NCI-H146 (cell line): ENCODE measurements at regions not wholly inside any gene's neighbourhood (a gene's known extent, or its start where the extent isn't known, plus 50 kb on each side); places are given as distances from the start of the nearest gene placed in this dataset.

Experiments used
- DNase-seq: peaks from one replicate; lab custom pipeline; 2025; lab: John Stamatoyannopoulos, UW

DNA sequence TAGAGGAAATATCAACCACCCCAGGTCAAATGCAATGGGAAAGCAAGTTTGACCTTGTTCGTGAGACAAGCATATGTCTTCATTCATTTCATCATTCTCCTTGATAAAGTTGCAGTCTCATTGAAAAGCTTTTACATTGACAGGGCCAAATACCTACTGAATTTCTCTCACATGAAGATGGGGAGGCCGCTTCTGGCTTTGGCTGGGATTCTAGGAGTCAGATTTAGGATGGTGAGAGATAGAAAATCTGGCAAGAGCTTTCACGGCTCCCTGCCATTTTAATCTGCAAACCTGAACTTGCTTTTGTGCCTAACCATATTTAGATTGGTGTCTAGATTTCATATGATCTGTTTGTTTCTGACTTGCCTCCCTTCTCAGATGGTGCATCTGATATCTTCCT, 88.0 kb downstream of the TMEM100 start:
- DNase-seq: no peak

DNA sequence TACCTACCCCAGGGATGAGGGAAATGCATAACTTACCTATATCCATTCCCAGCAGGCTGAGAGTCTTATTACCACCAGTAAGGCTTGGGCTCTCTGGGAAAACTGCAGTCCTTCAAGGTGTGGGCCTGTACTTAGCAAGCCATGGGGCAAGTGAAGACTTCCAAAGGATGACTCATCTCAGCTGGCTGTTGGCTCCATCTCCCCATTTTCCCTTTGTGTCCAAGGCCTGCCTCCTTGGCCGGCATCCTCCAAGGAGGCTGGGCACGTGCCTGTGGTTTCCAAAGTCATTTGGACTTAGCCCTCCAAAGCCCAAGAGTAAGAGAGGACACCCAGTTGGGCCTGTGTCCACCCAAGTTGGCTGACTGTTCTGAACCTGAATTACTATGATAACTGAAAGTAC, 89.8 kb downstream of the TMEM100 start:
- DNase-seq: no peak

DNA sequence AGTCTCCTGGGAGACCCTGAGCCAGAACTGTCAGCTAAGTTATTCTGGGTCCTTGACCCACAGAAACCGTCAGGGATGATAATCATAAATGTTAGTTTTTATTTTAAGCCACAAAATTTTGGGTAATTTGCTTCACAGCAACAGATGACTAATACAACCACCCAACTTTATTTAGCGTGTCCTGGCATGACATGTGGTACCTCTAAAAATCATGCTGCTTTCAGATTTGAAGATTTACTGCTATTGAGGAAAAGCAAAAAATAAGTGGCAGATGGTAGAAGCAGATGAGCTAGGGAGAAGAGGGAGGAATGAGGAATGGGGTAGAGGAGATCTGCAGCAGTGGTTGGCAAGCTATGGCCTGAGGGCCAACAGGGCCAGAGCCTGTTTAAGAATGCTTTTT, 90.4 kb downstream of the TMEM100 start:
- DNase-seq: no peak

DNA sequence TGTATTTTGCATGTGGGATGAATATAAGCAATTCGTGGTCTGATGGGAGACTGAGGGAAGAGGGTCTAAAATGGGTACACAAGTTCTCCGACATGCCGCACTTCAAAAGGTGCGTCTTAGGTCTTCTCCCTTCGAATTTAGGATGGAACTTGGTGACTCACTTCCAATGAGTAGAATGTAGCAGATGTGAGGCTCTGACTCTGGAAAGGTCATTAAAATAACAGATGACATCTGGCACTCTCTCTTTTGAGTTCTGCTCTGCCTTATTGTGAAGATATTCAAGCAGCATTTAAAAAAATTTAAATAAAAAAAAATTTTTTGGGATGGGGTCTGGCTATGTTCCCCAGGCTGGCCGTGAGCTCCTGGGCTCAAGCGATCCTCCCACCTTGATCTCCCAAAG, 92.7 kb downstream of the TMEM100 start:
- no peak for DNase-seq

DNA sequence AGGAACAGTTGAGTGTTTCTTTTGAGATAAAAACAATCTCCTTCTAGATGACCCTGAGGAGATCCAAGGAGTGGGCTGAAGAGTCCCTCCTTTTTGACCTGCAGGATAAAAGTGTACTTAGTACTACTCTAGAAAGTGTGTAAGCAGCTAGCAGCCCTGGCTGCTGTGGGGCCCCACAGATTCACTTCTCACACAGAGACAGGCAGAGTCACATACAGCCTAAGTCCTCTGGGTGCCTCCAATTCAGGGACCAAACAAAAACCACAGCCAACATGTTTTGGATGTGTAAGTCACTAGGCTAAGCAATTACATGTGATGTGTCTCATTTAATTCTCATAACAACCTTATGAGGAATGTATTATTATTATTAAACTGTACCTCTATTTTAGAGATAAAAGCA, 97.1 kb downstream of the TMEM100 start:
- no peak for DNase-seq

DNA sequence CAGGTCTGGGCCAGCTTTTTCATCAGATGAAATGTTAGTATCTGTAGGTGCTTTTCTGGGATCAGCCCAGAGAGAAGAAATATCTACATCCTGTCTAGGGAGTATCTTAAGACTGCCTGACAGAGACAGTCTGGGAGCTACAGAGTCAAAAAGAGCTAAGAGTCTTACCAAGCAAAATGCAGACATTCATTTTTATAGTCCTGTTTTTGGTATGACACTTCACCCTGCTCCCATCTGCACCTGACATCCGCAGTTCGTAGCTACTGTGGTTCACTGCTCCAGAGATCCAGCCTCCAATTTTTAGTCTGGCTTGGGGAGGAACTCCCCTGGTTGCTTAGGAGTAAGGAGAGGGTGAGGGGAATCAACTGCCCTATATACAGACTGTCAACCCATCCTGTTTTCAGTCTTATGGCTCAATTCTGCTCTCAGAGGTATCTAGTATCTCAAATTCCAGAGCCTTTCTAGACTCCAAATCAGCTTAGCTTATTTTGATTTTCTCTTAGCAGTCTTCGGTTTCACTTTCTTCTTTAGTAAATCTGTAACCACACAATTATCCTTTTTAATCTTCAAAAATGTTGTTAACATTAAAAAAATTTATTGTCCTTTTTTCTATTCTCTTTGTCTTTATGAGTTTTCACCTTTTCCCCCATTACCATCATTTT, 97.8 kb downstream of the TMEM100 start:
- DNase-seq: no peak

DNA sequence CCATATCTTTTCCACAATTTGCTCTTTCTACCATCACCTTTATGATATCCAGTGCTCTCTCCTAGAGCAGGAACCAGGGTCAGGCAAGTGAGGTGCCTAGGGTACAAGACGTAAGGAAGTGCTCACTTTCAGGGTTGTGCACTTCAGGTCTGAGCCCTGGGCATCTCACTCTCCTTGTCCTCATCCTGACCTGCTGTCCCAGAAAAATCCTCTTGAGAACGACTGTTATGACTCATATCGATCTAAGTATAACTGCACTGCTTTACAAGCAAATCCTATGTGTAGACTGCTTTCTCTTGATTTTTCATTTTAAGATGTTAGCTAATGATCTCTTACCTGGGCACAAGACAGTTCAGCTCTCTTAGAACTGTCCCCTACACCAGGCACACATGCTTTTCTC, 100.1 kb downstream of the TMEM100 start:
- no peak for DNase-seq

DNA sequence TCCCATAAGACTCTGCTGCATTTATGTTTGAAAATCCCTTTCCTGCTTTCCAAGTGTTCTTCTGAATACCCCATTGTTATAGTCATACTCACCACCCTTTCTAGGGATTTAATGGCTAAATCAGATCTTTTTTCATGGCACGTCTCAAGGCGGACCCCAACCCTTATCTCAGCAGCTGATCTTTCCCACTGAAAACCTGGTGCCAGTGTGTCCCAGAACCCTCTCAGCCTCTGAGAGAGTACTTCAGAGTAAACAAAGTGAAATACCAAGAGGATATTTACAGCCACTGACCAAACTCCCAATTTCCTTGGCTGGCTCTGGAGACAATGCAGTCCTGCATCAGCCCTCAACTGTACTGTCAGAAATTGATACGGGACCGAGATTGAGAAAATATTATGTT, 101.7 kb downstream of the TMEM100 start:
- no peak for DNase-seq

DNA sequence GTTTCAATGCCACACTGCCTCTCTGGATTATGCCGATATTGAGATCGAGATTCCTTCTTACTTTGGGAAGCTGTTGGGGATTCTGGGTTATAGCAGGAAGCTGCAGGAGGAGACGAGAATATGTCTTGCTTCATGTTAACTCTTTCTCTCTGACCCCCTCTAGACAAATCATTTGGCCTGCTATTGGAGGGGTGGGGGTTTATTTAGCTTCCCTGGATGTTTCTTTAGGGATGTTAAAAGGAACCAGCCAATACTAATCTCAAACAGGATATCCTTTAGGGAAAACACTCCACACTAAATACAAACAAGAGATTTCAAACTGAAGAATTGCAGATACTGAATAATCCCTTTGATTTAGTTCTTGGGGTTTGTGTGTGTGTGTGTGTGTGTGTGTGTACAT, 102.6 kb downstream of the TMEM100 start:
- DNase-seq: no peak

DNA sequence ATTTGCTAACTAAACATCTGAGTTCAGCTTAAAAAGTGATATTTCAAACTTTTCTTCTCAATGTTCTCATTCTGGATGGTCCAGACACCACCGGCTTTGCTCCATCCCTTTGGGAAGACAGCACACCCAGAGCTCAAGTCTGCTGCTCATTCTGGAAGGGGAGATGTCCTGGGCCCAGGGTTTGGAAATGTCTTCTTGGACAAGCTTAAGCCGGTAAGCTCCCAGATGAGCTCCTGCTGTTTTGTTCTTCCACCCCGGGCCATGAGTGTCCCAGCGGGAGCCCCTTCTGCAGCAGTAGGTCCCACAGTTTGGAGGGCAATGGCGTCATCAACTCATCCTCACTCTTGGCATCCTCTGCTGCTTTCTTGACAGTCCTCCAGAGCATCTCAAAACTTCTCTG, 105.2 kb downstream of the TMEM100 start:
- DNase-seq: no peak

DNA sequence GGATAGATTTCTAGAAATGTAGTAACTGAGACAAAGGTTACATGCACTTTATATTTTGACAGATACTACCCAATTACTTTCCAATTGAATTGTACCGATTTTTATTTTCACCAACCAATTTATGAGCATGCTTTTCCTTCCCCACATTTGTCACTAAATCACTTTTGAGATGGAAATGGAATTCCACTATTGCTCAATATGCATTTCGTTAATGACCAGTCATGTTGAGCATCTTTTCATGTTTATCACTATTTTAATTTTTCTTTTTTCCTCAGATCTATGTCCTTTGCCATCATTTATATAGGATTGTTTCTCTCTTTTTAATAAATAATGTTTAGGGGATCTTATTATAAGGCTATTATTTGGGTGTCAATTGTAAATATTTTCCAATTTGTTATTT, 102.8 kb upstream of the SMIM36 start:
- DNase-seq: no peak

DNA sequence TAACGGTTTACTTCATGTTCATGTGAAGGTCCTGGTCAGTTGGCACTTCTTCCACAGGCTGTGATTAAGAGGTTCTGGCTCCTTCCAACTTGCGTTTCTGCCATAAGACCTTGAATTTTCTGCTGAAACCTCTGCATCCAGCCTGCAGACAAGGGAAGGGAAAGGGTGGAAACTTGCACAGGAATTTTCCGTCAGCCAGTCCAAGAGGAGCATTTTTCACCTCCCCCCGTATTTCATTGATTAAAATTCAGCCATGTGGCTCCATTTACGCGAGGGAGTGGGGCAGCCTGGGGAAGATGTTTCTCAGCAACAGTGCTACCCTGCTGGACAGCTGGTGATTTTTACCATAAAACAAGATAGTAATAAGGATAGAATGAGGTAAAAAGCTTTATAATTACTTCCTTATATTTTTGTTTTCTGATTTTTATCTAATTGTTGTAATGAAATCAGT, 101.5 kb upstream of the SMIM36 start:
- DNase-seq: no peak

DNA sequence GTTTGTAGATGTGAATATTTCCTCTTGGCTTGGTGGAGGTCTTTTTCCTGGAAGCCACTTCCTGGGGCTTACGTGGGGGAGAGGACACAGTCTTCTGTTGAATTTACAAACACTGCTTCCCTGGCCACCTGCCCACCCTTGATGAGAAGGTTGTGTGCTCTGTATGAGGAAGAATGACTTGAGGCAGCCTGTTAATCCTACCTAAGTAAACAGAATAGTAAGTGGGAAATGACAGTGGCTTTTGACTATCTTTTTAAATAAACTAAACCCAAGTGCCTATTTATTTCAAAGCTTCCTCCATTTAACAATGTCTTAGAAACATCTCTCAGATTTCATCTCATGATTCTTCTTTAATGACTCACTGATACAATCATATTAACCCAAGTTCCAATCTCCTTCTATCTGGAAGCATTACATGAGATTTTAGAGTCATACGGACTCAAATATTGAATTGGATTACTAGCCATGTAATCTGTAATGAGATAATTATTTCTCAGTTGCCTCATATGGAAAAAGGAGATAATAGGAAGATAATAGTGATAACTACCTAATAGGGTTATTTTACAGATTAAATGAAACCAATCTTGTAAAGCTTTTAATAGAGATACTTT, 96.6 kb upstream of the SMIM36 start:
- DNase-seq: no peak

DNA sequence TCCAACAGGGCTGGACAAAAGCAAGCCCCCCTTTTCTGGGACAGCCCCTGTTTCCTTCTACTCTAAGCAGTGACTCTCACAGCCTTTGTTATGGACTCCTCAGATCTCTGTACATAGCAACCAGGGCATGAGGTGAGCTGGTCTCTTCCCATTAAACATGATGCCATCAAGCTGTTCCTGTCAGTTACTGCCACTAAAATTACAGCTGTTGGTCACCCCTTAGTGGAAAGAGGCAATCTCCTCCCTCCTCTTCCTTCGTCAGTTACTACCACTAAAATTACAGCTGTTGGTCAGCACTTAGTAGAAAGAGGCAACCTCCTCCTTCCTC, 95.2 kb upstream of the SMIM36 start:
- no peak for DNase-seq

DNA sequence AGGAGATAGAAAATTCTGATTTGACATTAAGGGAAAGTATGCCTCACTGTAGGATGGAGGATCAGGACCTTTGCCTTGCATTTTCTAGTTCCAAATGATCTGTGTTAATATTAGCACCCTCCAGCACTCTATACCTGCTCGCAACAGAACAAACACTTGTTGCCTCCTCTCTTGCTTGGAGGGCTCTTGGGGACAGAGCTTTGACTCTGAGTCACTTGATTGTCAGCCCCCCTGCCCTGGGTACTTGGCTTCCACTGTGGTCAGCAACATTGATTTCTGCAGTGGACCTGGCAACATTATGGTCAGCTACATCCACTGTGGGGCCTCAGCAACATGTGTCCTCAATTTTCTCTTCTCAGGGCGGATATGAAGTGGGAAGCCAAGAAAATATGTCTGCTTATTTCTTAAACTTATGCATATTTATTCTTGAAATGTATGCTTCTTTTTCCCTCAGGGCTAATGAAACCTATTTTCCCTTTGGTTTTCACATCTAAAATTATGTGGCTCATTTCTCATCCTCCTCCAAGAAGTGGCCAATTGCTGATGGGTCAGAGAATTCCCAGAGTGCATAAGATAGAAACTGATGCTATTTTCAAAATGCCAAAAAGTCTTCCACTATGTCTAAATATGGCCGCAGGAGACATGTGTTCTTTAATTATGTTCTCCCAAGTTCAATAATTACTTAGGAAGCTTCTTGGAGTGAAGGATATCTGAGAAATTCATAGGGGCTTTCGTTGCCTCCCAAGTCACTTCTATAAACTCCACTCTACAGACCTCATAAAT, 94.6 kb upstream of the SMIM36 start:
- no peak for DNase-seq

DNA sequence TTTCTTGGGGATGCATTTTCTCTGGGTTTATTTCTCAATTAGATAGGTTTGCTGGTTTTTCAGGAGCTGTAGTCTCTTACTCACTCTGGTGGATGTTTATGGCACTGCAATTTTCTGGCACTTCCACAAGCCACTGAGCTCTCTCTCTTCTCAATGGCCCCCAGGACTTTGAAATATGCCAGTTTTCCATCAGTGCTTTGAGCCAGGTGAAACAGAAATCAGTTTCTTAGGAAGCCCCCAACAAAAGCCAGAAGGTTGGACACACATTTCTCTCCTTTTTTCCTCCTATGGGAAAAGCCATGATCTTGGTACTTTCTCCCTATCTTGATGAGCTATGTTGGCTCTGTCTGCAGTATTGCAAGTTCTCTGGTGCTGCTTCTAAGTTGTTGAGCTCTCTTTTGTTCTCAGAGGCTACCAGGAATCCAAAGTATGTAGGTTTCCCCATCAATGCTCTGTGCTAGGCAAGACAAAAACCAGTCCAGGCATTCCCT, 90.7 kb upstream of the SMIM36 start:
- no peak for DNase-seq

DNA sequence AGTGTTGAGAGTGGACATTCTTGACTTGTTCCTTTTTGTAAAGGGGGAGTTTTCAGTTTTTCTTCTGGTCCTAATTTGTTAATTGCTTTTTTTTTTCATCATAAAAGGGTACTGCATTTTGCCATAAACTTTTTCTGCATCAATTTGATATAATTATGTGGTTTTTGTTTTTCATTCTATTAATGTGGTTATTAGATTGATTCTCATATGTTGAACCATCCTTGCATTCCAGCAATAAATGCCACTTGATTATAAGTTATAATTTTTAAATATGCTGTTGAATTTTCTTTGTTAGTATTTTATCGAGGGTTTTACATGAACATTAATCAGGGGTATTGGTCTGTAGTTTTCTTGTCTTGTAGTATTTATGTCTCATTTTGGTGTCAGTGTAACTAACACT, 87.2 kb upstream of the SMIM36 start:
- DNase-seq: no peak

DNA sequence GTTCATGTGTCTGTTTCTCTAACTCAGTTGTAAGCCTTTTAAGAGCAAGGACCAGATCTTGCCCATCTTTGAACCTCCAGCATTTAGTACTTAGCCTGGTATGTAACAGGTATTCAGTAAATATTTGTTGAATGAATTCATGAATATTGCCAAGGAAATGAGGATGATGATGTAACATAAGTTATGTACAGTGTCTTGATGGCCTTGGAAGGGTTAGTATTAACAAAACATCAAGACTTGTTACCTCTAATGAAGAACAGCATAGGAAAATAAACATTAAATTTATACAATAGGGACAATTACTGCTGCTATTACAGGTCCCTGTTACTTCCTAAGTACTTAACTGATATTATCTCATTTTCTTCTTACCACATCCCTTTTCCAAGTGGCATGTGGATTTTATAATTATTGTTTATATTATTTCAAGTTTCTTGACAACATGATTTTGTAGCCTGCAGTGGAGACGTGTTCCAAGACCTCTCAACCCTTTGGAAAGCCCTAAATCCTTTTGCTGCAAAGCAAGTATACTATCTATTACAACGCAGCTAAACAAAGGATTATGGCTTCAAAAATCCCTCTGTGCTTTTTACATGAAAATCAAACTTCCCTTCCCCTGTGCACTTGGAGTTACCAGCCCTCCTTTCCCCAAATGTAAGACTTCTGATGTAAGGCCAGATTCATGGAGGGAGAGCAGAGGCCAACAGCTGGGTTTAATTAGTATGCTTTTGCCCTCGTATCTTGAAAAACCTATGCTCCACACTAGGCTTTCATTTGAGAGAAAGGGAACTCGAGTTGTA, 77.4 kb upstream of the SMIM36 start:
- no peak for DNase-seq

DNA sequence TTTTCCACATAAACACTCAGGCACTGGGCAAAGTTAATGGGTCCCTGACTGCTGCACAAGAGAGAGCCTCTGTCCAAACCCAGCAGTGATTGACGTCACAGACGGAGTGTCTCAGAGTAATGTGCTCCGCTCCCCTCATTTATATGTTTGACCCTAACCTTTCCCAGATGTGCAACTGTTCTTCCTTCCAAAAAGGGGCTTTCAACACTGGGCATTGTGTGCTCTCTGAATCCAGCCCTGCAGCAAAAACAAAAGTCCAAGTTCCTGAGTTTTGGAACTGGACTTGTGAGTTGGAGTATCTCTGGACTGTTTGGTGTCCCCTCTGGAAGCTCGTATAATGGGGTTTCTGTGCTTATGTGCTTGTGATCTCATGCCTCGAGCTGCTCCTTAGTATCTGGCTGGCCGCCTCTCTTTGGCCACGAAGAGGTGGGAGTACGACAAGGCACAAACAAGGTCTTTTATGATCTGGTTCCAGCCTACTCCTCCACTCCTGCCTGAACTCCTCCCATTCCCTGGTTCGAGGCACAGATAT, 76.4 kb upstream of the SMIM36 start:
- no peak for DNase-seq

DNA sequence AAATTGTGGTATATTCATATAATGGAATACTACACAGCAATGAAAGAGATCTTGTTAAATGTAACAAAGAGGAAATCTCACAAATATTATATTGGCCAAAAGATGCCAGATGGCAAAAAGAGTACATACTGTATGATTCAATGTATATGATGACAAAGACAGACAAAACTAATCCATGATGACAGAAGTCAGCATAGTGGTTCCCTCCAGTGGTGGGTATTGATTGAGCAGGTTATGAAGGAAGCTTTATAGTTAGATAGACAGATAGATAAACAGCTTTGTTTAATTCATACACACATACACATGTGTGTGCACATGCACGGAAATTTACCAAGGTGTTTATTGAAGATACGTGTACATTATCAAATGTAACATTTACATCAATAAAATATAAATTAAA, 74.4 kb upstream of the SMIM36 start:
- no peak for DNase-seq

DNA sequence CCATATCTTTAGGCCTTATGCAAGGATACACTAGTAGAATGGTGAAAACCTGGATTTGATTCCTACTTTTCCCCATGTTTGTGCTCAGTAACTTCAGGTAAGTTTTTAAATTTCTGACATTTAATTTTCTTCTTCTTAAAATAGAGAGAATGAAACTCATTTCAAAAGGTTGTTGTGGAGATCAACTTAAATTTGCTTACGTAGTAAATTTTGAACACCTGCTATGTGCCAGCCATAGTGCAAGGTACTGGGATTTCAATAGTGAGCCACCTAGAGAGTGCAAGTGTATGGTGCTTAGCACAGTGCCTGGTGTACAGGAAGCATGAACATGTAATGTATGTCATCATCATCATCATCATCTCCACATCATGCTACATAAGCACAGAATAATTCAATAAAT, 73.6 kb upstream of the SMIM36 start:
- no peak for DNase-seq

DNA sequence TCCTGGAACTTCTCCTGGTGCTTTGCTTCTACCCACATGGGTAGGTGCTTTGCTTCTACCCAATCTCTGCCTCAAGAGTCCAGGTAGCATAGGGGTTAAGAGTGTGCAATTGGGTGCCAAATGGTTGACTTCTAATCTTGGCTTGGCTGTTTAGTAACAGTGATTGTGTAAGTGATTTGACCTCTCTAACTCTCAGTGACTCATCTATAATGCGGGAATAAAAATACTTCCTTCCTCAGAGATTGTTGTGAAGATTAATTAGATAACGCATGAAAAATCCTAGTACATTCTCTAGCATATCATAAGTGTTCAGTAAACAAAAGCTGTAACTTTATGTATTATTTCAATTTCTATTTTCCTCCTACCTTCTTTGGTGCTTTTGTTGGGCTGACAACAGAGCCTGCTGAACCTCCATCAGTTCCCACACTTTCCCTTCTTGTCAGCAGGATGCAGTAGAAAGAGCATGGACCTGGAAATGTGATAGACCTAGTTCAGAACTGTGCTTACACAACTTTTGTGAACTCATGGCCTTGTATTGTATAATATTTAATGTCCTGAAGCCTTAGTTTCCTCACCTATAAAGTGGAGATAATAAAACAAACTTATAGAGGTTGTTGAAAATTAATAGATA, 72.9 kb upstream of the SMIM36 start:
- DNase-seq: no peak
